ENCODE measurements at regions not wholly inside any gene's neighbourhood (a gene's known extent, or its start where the extent isn't known, plus 50 kb on each side); places are given as distances from the start of the nearest gene placed in this dataset.

DNA sequence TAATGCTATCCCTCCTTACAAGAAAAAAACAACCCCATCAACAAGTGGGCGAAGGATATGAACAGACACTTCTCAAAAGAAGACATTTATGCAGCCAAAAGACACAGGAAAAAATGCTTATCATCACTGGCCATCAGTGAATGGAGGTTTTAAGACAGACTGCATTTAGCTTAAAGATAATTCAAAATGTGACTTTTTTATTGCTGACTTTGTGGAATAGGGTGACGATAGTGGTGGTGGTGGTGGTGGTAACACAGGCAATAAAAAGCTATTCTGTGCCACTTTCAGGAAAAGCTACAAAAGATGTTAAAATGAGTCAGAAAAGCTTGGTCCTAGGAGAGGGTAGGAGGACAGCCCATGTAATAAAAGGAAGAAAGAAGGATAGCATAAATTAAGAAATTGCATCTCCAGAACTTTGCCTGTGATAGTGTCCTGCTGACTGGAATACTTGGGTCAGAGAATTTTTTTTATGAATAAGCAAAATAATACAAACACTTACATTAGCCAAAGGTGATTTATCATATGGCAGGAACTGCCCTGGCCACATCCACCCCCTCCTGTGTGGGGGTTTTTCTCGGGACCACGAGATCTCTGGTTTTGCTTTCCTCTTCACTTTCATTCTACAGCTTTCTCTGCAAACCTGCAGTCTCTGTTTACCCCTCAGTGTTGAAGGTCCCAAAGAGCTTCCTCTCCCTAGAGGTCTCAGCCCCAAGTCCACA lies 186.7 kb downstream of the DRD1 start:
- ATAC-seq, result no peak
- intact Hi-C loops (cut with DNase I), result no loop called here
- DNase-seq (ENCODE audit: missing footprints), result no peak

DNA sequence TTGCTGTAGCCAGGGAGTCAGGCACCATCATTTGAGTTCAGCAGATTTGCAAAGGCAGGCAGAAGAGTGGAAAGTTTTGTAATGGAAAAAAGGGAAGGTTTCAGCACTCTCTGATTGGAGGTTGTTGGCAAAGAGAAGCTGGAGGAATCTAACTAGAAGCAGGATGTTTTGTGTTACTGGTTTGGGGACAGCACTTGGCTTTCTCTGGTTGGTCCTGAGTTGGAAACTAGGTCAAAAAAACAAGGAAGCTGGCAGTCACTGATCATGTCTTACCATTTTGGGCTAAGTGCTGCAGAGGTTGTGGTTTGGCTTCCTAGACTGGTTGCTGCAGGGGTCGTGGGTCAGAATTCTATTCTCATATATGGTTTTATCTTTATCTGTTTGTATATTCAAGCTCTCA lies 189.8 kb downstream of the DRD1 start:
- intact Hi-C loops (cut with DNase I), result no loop called here
- ATAC-seq (peak; percentile 75), DNase-seq (ENCODE audit: missing footprints) (no peak)

DNA sequence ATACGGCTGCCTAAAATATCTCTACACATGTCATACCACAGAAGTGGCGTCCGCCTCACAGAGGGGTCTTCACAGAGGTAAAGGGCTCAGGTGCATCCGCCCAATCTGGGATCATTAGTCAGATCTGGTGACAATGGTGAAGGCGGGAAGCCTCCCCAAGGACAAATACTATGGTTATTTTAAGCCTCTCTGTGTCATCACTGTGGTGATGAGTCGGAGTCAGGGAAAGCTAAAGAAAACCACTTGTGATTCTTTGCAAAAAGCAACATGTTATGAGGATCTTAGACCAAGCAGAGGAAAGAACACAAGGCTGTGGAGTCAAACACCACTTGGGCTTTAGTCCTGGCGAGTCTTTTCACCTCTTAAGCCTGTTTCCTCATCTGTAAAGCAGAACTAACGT lies 190.4 kb downstream of the DRD1 start:
- no peak for DNase-seq (ENCODE audit: missing footprints)
- intact Hi-C loops (cut with DNase I), result no loop called here
- no peak for ATAC-seq

DNA sequence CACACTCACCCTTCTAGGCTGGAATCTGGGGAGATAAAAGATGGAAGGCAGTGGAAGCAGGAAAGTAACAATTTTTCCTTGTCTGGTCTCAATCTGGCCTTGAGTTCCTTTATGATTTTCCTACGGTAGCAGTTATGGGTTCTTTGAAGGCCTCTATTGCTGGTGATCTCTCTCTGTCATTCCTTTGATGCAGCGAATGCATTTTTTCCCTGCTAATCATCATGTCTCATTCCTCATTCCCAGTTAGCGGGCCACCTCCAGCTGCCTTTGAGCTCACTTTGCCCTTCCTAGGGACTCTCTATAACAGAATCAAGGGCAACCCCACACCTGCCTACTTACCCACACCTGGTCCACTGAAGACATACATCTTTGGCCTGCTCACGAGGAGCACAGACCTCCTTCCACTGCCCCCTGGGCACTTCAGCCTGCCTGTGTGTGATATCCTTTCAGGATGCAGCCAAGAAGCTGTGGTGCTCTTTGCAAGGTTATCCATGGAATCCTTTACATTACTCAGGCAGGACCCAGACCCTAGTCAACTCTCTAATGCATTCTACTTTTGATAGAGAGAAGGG lies 191.7 kb downstream of the DRD1 start:
- intact Hi-C loops (cut with DNase I), result no loop called here

DNA sequence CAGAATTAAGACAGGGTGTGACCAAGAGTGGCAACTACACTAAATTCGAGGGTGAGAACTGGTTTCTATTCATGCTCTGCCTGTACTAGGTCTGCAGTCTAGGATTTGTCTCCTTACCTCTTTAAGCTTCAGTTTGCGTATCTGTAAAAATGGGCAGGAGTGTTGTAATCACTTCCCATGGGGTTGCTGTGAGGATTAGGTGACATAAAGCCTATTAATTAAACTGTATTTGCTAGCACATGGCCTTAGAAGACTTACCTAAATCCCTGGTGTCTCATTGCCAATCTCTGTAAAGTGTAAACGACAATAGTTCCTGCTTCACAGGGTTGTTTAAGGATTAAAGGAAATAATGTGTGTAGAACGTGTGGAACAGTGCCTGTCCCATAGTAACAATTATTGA lies 193.6 kb downstream of the DRD1 start:
- ATAC-seq (no peak), DNase-seq (ENCODE audit: missing footprints) (no peak)
- intact Hi-C loops (cut with DNase I), result no loop called here

More for the DNA sequence above, 191.7 kb downstream of the DRD1 start:
- ATAC-seq, result no peak
- no peak for DNase-seq (ENCODE audit: missing footprints)

DNA sequence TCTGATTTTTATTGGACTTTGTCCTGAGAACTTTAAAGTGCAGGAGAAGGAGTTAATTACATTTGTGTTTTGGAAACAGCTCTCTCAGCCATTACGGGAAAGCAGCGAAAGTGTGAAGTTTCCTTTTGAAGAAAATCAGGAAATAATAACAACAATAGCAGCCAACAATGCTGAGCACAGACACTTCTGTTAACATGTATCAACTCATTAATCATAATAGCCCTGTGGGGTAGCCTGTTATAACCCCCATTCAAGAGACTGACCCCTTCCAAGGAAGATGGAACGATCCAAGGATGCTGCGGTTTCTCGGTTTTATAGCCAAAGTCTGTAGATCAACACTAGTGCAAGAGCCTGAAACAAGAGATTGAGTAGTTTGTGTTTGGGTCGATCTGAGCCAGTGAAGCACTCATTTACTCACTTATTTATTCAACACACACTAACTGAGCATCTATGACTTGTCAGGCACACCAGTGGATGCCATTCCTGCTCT lies 195.5 kb downstream of the DRD1 start:
- intact Hi-C loops (cut with DNase I), result no loop called here
- ATAC-seq, result no peak
- no peak for DNase-seq (ENCODE audit: missing footprints)

DNA sequence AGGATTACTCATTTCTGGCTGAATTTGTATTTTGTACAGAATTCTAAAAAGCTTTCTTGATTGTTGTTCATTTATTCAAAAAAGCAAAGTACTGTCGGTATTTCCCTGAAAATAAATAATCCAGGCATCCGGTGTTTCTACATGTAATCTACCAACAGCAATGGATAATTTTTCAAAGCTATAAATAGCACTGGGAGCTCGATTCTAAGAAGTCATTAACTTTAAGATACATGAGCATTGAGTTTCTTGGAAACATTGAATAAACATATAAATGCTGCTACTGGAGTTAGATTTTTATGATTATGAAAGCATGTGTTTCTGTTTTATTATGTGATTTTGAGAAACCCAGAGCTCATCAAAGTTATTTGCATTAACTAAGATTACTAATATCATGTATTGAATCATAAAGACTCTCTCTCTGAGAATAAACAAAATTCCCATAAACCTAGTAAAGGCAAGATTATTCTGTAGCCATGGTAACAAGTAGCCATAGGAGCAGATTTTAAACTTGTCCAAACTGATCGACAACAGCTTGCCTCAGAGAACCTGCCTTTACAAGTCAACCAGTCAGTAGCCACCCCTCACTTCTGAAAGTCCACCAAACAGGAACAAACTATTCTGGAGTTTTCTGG lies 197.0 kb downstream of the DRD1 start:
- no peak for DNase-seq (ENCODE audit: missing footprints)
- intact Hi-C loops (cut with DNase I), result no loop called here
- no peak for ATAC-seq

DNA sequence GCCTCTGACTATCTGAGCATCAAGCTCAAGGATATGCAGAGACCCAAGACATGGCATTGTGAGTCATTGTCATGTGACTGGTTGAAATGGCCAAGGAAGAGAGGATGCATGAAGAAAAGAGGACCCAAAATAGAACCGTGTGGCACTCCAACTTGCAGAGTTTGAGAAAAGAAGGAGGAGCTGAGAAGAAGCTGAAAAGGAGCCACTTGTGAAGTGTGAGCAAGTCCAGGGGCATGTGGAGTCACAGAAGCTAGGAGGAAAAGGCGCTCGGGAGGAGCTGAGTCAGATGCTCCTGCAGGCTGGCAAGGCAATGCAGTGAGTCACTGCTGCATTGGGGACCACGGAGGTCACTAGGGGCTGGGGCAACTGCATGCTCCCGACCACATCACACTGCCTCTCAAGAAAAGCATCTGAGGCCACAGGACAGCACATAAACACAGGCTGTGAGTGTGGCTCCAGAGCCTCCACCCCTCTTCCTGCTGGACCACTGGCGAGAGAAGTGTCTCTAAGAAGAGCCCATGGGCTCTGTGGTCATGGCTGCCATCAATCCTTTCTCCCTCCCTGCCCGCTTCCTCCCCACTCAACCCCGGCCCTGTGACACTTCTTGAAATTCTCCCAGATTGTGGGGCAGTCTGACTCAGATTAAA lies 197.6 kb downstream of the DRD1 start:
- ATAC-seq (no peak), DNase-seq (ENCODE audit: missing footprints) (no peak)
- intact Hi-C loops (cut with DNase I), result no loop called here

DNA sequence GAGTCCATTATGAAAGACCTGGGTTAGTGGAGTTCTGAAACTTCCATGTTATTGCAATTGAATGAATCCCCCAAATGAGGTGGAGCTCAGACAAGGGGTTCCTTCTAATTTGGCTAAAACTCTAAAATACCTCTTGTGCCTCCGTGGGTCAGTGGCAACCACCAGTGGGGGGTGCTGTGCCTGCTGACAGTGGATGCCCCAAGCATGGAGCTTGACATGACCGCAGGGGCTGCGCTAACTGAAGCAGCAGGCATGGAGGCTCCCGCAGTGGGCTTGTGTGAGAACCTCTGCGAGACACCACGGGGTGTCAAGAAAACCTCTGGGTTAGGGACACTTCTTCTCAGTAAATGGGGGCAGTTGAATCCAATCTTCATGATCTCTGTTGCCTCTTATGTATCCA lies 200.5 kb downstream of the DRD1 start:
- DNase-seq (ENCODE audit: missing footprints) (no peak), ATAC-seq (no peak)
- intact Hi-C loops (cut with DNase I), result no loop called here

DNA sequence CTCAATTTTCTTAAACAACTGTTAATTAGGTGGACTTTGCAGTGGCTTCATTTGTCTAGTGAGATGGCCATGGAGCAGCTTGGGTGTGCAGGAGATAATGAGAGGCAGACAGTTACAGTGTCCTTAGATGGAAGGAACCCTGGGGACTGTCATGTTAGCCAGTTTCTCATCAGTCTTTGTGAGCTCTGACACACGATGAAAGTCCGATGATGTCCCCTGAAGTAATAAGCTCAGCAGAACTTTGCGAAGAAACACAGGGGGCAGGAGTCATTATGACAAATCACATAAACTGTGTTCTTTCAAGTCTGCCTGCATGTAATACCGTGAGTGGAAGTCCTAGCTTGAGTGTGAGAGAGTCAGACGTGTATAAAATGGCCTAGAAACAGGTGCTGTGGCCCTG lies 201.8 kb downstream of the DRD1 start:
- DNase-seq (ENCODE audit: missing footprints) (no peak), ATAC-seq (no peak)
- intact Hi-C loops (cut with DNase I), result no loop called here

DNA sequence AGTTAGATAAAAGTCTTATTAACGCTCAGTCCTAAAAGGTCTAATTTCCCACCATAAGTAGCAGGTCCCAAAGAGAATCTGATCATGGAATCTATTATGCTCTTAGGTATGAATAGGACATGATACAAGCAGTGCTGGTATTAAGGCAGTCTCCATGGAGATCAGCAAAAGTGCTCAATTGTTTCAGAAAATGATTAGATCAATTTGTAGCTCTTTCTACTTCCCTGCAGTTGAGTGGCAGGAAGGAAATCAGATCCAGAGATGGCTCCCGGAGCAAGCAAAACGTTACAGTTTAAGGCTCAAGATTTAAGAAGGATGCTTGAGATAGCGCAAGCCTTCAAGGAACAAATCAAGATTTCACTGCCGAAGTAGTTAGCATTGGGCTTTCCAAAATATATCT lies 205.7 kb downstream of the DRD1 start:
- intact Hi-C loops (cut with DNase I), result no loop called here
- ATAC-seq, result no peak
- no peak for DNase-seq (ENCODE audit: missing footprints)

DNA sequence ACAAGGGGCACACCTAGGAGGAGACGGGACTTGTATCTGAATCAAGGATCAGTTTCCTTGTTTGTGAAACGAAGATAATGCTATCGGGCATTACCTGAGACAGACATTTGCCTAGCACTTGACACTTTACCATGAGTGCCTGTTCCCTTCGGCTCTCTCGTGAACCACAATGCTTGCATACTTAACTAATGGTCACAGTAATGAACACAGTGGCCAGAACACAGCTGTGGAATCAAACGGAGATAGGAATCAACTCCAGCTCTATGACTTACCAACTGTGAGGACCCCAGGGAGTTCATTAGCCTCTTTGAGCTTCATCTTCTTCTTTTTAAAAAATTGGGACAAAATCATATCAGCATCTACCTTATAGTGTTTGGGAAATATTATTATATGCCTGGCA lies 207.8 kb downstream of the DRD1 start:
- ATAC-seq, result no peak
- DNase-seq (ENCODE audit: missing footprints), result no peak

DNA sequence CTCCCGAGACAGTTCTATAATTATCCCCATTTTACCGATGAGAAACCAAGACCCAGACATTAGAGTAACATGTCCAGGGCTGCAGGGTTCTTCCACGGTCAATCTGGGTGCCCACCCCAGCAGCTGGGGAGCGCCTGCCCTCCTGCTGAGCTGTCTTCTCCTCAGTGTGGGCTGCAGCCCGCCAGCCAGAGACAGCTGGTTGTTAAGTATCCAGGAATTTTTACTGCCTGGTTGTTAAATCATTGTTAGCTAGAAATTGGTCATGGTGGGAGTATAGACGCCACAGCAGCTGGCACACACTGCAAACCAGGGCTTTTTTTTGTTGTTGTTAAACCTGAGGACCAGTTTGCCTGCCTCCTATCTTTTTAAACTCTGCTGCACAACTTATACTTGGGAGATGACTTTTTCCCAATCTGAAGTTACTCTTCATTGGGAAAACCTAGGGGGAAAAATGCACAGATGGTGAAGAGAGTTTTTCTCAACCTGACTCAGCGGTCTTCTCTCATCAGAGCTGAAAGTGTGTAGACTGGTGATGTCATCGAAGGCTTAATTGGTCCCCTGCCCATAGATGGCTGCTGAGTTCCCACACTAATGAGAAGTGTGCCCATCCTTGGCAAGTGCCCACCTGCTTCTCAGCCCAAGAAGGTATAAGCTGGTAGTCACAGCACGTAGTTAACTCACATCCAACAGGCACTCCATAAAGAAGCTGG lies 208.6 kb downstream of the DRD1 start:
- no peak for ATAC-seq
- DNase-seq (ENCODE audit: missing footprints), result no peak
- intact Hi-C loops (cut with DNase I), result no loop called here

More for the DNA sequence above, 207.8 kb downstream of the DRD1 start:
- intact Hi-C loops (cut with DNase I), result no loop called here

DNA sequence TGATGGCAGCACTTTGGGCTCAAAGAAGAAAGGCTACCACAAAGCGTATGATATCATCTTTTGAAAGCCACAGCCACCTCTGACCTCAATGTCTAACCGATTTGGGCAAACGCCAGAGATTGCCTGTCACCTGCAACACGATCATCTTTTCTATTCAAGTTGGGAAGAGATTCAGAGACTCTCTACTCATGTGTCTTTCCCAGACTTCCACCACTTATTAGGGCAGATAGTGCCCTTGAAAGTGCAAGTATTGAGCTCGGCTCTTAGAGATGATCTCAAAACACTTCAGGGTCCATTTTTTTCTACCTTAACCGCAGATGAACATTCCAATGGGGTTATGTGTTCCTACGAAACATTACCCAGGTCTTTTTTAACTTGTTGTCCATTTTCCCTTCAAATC lies 213.7 kb downstream of the DRD1 start:
- no peak for DNase-seq (ENCODE audit: missing footprints)
- ATAC-seq, result no peak
- intact Hi-C loops (cut with DNase I), result no loop called here

DNA sequence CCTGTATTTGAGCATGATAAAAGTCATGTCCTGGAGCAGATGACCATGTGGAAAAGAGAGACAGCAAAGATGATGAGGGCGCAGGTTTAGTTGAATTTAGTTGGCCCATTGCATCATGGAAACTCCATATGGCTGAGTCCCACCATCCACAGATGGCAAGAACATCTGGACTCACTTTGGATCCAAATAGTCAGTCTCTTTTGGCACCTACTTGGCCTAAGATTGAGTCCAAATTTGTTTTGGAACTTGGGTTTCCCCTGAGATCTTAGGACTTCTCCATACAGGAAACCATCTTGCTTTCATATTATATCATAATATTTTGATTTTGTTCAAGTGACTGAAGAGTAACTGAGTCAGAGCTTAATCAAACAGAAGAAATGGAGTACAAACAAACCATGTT lies 217.5 kb downstream of the DRD1 start:
- DNase-seq (ENCODE audit: missing footprints) (no peak), ATAC-seq (no peak)
- intact Hi-C loops (cut with DNase I), result no loop called here

DNA sequence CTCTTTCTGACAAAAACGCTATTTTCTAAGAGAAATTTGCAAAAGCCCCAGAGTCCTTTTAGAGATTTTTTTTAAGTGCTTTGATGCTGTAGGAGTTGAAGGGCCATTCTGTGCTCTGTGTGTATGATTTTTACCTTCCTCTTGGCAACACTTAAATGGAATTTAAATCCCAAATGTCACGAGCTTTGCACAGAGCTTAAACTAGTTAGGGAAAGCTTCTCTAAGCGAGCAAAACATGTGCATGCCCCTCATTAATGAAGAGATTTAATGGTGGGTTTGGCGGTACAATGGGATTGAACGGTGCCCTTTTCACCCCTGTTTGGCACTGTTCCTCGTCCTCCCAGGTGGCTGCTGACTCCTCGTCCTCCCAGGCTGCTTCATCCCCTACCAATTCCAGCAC lies 220.7 kb downstream of the DRD1 start:
- DNase-seq (ENCODE audit: missing footprints) (no peak), ATAC-seq (no peak)
- intact Hi-C loops (cut with DNase I), result no loop called here

DNA sequence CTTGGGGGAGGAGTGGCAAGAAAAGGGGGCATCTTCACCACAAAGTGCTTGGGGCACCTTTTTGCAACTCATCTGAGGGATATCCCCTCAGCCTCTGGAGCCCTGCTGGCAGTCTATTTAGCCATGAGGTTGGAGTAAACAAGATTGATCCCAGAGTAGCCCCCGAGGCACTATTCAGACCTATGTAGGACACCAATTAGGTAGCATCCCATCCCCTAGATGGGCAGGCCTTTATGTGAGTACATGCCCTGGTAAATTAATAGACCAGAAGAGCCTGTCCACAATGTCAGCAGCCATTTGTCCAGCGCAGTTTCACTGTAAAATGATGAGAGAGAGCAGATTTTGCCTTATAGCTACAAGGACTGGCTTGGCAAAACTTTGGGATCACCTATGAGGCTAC lies 221.4 kb downstream of the DRD1 start:
- intact Hi-C loops (cut with DNase I), result no loop called here
- ATAC-seq (no peak), DNase-seq (ENCODE audit: missing footprints) (no peak)

DNA sequence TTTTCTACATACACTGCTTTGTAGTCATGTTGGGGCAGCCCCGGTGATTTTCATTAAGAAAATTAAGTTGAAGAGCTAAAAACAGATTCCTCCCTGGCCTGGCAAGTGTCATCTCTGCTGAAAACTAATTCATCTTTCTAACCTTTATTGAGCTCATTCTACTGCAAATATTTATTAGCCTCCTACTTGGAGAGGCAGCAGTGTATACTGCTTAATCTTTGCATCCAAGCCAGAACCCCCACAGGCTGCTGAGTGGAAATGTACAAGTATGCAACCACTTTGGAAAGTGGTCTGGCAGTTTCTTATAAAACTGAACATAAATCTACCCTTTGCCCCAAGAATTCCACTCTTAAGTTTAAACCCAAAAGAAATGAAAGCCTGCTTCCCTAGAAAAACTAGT lies 223.4 kb downstream of the DRD1 start:
- DNase-seq (ENCODE audit: missing footprints), result no peak
- intact Hi-C loops (cut with DNase I), result no loop called here
- ATAC-seq, result no peak

DNA sequence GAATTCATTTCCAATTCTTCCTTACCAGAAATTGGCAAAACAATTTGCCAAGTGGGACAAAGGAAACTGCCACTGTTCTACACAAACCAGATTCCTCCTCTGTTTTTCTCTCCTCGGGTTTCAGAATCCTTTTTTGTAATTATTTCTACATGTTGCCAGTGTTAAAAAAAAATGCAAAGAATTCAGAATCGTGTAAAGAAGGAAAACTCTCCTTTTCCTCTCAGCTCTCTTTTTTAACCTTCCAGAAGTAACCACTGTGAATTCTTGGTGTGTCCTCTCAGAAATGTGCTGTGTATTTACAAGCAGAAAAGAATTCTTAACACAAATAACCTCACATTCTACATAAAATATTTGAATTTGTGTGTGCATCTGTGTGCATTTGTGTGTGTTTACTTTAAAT lies 224.6 kb downstream of the DRD1 start:
- intact Hi-C loops (cut with DNase I), result no loop called here
- DNase-seq (ENCODE audit: missing footprints) (no peak), ATAC-seq (no peak)

Data from Right ventricle myocardium inferior (tissue), 1 donor.